GM12873 (cell line): ENCODE measurements at regions not wholly inside any gene's neighbourhood (a gene's known extent, or its start where the extent isn't known, plus 50 kb on each side); places are given as distances from the start of the nearest gene placed in this dataset.

ENCODE experiments used
- CTCF ChIP-seq: IDR thresholded peaks from 2 replicates; pipeline ENCODE4 v1.5.1; 2012; ENCODE audit warnings: low read depth, mild to moderate bottlenecking, moderate library complexity, low read length, control low read depth; ENCODE audit not compliant: insufficient read depth; ENCODE audit errors: missing control alignments

GRCh38 chr16:86970726-86971125, 346.5 kb downstream of the C16orf95 start:
- TF ChIP-seq CTCF: no peak

GRCh38 chr16:86971251-86971650, 345.9 kb downstream of the C16orf95 start:
- no peak for TF ChIP-seq CTCF

GRCh38 chr16:86974120-86974519, 343.1 kb downstream of the C16orf95 start:
- no peak for TF ChIP-seq CTCF

- no peak for TF ChIP-seq CTCF
These were observed 341.7 kb downstream of the C16orf95 start for GRCh38 chr16:86975445-86975844.

- no peak for TF ChIP-seq CTCF
These were observed 340.0 kb downstream of the C16orf95 start for GRCh38 chr16:86977076-86977676.

GRCh38 chr16:86978445-86979030, 338.7 kb downstream of the C16orf95 start:
- TF ChIP-seq CTCF: no peak

GRCh38 chr16:86979061-86979460, 338.1 kb downstream of the C16orf95 start:
- TF ChIP-seq CTCF: no peak
